GM13976 (cell line): ENCODE measurements at regions not wholly inside any gene's neighbourhood (a gene's known extent, or its start where the extent isn't known, plus 50 kb on each side); places are given as distances from the start of the nearest gene placed in this dataset.

Source experiments
- DNase-seq: peaks from one replicate; pipeline ENCODE4 v3.0.0; 2012; ENCODE audit warnings: low spot score
- CTCF ChIP-seq: IDR thresholded peaks from 2 replicates; pipeline ENCODE4 v1.5.1; 2012; ENCODE audit warnings: borderline replicate concordance, mild to moderate bottlenecking; ENCODE audit not compliant: insufficient read depth; ENCODE audit errors: extremely low read depth, missing control alignments, control extremely low read depth
- in situ Hi-C: fragments of 300-500 bp; cut with MboI; formaldehyde crosslinking; loops from one replicate; pipeline ENCODE4 v1.12.0; 2022; ENCODE audit warnings: low sequenced_read_pairs, mixed read lengths, inconsistent platforms; ENCODE audit not compliant: unreplicated experiment

- DNase-seq = no peak
- in situ Hi-C loops = no loop called here
- TF ChIP-seq CTCF = no peak
Observed at GRCh38 chr16:85374571-85374872, 238.6 kb upstream of the GSE1 start.

GRCh38 chr16:85375282-85375681 is 237.8 kb upstream of the GSE1 start:
- DNase-seq = no peak
- no peak for TF ChIP-seq CTCF
- in situ Hi-C loops = no loop called here

- in situ Hi-C loops = no loop called here
- no peak for TF ChIP-seq CTCF
- no peak for DNase-seq
Observed at GRCh38 chr16:85376292-85377095, 236.6 kb upstream of the GSE1 start.

- no peak for DNase-seq
- TF ChIP-seq CTCF = no peak
- in situ Hi-C loops = no loop called here
Observed at GRCh38 chr16:85377388-85378144, 235.6 kb upstream of the GSE1 start.

- no peak for DNase-seq
- no peak for TF ChIP-seq CTCF
- in situ Hi-C loops = no loop called here
Observed at GRCh38 chr16:85378145-85379040, 234.7 kb upstream of the GSE1 start.
